Right ventricle myocardium inferior (tissue), 1 donor: ENCODE measurements at regions not wholly inside any gene's neighbourhood (a gene's known extent, or its start where the extent isn't known, plus 50 kb on each side); places are given as distances from the start of the nearest gene placed in this dataset.
"Not testable (repeated sequence)": the region's sequence is repeated elsewhere in the genome, so short reads cannot be mapped to it uniquely, and the experiment has no call there.

Experiments
- ATAC-seq: fragments of 200-7000 bp; cut with Tn5 transposase; one replicate; pipeline ENCODE4 v1.9.1; 2020; ENCODE audit warnings: mild to moderate bottlenecking, moderate library complexity
- DNase-seq: peaks from one replicate; pipeline ENCODE4 v3.0.0; 2021; ENCODE audit errors: missing footprints
- intact Hi-C: fragments of 100-400 bp; cut with DNase I; formaldehyde crosslinking; loops from one replicate; pipeline ENCODE4 v1.11.0; 2022
- donor health status: DM: no; HTN: yes; CAD: no; lungs with severe emphysema.

DNA sequence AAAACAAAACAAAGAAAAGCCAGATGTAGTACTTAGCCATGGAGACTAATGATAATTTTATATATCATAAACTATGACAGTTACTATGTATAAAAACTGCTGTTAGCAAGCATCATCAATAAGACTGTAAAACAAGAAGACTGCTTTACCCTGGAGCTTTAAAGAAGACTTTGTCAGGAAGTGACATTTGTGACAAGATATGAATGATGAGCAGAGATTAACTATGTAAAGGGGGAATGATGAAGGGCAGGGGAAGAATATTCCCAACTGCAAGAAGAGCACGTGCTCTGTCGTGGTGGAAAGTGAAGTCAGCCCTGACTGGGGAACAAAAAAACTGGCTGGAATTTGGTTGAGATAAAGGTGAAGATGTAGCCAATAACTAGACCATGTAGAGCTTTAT lies 617.1 kb upstream of the AMOT start:
- intact Hi-C loops: no loop called here
- no peak for ATAC-seq
- no peak for DNase-seq

DNA sequence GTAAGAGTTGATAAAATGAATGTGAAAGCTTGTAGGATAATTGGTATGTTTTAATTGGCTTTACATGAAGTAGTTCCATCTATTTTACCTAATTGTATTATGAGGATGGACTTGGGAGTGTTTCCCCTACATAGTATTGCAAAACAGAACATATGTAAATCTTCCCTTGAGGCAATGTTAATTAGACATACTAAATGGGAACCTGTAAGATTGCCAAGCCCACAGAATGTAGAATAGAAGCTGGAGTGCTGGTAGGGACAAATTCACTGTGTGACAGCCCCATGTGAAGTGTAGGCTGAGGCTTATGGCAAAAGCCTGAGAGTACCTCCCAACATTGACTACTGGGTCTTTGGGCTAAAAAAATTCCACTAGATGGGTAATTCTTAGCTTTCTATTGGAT lies 615.0 kb upstream of the AMOT start:
- intact Hi-C loops: no loop called here

DNA sequence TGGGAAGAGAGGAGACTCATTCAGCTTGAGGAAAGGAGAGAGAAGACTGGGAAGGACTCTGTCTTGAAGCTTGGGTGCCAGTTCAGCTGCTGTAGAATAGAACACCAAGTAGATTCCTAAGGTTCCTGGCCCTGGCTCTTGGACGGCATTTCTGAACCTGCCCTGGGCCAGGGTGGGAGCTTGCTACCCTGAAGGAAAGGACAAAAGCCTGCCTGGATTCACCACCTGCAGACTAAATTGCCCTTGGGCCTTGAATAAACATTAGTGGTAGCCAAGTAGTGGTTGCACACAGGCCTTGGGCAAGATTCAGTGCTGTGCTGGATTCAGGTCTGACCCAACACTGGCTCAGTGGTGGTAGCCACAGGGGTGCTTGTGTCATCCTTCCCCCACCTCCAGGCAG lies 588.4 kb upstream of the AMOT start:
- intact Hi-C loops: no loop called here
- no peak for DNase-seq

More for the DNA sequence above, 615.0 kb upstream of the AMOT start:
- DNase-seq (no peak), ATAC-seq (no peak)

DNA sequence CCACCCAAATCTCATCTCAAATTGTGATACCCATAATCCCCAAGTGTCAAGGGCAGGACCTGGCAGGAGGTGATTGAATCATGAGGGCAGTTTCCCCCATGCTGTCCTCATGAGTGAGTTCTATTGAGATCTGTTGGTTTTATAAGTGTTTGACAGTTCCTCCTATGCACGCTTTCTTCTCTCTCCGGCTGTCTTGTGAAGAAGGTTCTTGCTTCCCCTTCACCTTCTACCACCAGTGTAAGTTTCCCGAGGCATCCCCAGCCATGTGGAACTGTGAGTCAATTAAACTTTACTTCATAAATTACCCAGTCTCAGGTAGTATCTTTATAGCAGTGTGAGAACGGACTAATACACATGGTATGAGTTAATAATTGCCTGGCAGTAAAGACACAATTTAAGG lies 581.7 kb upstream of the AMOT start:
- intact Hi-C loops: no loop called here
- ATAC-seq (no peak), DNase-seq (no peak)

More for the DNA sequence above, 588.4 kb upstream of the AMOT start:
- no peak for ATAC-seq

DNA sequence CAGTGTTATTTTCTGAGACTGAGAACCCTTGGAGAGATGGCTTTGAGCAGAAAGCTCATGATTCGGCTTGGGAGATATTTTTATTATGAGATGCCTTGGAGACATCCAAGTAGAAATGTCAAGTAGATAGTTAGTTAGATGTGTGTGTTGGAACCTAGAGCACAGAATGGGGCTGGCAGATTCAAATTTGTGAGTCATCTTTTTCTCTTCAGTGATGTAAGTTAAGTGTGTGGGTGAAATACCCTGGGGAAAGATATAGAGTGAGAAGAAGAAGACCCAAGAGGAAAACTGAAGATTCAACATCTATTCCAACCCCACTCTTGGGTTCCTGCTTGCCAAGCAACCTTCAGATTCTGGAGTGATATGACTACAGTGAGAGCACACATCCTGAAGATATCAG lies 580.8 kb upstream of the AMOT start:
- no peak for DNase-seq
- no peak for ATAC-seq
- intact Hi-C loops: no loop called here

DNA sequence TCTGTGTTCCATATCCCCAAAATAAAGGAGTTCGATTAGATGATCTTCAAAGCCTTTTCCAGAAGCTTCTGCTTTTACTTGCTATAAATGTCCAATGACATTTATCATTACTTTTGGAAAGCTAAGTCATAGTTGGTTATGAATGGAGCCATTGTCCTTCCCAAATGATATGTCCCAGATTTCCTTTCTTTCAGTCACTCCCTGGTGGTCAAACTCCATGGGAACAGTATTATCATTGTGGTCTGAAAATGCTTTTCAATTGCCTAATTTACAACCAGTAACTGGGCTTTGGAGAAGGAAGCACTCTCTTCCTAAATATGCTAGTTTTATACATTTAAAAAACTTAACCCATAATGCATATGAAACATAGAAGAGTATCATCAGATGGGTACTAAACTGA lies 571.5 kb upstream of the AMOT start:
- ATAC-seq: no peak
- DNase-seq: no peak
- intact Hi-C loops: no loop called here

DNA sequence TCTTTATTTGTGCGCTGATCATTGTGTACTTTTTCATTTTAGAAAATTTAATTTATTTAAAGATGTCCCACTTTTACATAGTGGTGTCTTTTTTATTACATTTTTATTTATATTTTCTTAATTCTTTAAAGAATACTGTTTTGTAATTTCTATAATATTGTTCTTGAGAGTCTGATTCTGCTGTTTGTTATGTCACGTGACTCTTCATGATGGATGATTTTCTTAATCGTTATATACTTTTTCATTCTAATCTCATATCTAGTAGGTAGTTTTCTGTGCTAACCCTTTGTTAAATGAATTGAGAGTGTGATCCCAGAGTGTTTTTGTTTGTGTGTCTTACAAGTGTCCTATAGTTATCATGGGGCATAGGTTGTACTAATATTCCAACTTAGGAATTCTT lies 568.2 kb upstream of the AMOT start:
- DNase-seq (no peak), ATAC-seq (no peak)
- intact Hi-C loops: no loop called here

DNA sequence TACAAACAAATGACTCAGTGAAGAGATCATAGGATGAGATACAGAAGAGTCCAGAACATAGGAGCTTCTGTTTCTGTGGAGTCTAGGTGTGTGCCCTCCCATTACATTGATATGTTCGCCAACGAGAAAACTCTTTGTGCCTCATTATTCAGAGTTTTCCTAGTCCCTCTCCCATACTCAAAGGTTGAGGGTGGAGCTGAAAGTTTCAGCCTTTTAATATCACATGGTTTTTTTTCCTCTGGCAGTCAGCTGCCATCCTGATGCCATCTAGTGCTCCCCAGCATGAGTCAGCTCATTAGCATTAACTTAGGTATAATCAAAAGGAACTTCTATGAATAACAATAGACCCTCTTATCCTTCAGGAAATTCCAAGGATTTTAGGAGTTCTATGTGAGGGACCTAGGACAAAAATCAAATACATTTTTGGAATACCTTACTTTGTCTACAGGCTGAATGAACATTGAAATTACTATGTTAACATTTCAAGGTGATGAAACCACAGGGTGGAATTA lies 559.6 kb upstream of the AMOT start:
- no peak for DNase-seq
- ATAC-seq: no peak
- intact Hi-C loops: no loop called here

DNA sequence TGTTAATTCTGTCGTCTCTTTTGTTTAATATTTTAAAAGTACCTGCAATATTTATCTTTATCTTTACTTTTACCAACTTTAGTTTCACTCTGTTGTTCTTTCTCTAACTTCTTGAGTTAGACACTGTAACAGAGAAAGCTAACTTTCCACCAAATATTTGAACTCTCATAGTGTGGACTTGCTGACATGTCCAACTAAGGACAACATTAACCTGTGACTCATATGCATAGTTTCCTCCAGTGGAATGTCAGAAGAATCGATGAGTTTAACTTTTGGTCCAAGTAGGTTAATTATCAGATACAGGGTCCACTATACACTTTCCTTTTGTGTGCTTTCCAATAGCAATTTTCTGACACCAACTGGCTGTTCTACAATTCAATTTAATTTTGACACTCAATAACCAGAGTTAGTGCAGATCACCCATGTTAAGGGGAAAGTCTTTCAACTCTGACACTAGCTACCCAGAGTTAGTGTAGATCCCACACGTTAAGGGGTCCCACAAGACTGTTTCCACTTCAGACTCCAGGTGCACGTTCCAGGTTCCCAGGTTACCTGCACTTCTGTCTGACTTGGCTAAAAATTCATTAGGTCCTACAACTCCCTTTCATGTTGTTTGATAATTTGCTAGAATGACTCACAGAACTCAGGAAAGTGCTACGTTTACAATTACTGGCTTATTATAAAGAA lies 559.0 kb upstream of the AMOT start:
- intact Hi-C loops: no loop called here

DNA sequence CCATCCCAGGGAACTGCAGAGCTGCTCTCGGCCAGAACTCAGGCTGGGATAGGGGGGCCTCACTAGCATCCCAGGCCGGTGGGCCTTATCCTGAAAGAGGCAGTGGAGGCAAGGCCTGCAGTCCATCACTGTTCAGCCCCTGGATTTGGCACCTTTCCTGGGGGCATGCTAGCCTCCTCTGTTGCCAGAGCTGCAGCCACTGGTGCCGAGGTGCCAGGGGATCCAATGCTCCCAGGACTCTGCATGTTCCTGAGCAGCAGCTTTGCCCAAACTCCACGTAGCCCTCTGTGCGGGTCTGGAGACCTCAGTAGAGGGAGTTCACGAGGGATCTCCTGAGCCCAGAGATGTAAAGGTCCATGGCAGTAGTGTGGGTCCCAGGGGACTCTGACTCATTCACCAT lies 551.7 kb upstream of the AMOT start:
- intact Hi-C loops: no loop called here
- no peak for DNase-seq
- ATAC-seq: no peak

More for the DNA sequence above, 559.0 kb upstream of the AMOT start:
- ATAC-seq: no peak
- no peak for DNase-seq

DNA sequence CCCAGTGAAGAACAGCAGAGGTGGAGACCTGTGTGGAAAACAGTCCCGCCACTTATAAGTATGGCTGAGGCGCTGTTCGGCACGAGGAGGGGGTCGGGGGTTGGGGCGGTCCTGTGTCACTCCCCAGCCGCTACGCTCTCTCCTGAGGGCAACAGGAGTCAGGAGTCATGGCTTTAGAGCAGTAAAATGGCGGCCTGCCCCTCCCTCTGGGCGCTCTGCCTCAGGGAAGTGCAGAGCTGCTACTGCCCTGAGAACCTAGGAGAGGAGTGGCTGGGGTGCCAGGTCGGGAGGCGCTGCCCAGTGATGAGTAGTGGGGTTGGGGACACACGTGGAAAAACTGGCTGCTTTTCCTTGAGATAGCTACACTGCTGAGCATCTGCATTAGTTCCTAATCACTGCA lies 551.2 kb upstream of the AMOT start:
- no peak for ATAC-seq
- DNase-seq: no peak
- intact Hi-C loops: no loop called here

DNA sequence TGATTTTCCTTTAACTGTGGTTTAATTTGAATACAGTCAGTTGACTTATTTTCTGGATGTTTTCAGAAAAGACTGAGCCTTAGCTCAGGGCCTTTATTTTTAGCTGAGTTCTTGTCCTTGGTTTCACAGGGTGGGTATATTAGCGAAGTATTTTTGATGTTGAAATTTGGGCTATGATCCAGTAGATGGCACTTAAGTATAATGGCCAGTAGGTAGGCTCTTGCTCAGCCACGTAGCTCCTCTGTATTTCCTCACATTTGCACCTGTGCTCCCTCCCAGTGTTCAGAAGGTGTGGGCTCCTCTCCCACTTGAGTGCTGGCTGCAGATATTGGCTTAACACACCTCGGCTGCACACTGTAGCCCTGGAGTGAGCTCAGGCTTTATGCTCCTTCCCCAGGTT lies 549.9 kb upstream of the AMOT start:
- no peak for DNase-seq
- intact Hi-C loops: no loop called here
- no peak for ATAC-seq

DNA sequence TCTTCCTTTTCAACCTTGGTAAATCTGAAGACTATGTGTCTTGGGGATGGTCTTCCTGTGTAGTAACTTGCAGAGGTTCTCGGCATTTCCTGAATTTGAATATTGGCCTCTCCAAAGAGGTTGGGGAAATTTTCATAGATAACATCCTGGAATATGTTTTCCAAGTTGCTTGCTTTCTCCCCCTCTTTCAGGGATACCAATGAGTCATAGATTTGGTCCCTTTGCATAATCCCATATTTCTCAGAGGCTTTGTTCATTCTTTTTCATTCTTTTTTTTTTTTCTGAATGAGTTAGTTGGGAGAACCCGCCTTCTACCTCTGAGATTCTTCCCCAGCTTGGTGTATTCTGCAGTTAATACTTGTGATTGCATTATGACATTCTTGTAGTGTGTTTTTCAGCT lies 549.2 kb upstream of the AMOT start:
- no peak for DNase-seq
- intact Hi-C loops: no loop called here
- ATAC-seq: no peak

DNA sequence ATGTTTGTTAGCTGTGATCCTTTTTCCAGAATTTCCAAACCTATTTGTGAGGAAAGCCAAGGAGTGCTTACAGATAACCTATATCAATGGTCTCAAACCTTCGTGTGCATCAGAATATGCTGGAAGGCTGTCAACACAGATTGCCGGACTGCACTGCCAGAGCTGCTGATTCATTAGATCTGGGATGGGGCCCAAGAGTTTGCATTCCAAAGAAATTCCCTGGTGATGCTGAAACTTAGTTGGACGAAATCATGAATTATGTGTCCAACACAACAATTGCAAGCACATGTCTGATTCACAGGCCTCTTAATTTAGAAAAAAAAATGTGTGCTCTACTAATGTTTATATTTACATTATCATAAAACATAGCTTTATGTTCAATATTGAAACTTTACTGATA lies 544.0 kb upstream of the AMOT start:
- DNase-seq (no peak), ATAC-seq (no peak)
- intact Hi-C loops: no loop called here

DNA sequence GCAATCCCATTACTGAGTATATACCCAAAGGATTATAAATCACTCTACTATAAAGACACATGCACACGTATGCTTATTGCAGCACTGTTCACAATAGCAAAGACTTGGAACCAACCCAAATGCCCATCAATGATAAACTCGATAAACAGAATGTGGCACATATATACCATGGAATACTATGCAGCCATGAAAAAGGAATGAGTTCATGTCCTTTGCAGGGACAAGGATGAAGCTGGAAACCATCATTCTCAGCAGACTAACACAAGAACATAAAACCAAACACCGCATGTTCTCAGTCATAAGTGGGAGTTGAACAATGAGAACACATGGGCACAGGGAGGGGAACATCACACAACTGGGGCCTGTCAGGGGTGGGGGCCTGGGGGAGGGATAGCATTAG lies 532.8 kb upstream of the AMOT start:
- DNase-seq, ATAC-seq, intact Hi-C loops: not testable (repeated sequence)

DNA sequence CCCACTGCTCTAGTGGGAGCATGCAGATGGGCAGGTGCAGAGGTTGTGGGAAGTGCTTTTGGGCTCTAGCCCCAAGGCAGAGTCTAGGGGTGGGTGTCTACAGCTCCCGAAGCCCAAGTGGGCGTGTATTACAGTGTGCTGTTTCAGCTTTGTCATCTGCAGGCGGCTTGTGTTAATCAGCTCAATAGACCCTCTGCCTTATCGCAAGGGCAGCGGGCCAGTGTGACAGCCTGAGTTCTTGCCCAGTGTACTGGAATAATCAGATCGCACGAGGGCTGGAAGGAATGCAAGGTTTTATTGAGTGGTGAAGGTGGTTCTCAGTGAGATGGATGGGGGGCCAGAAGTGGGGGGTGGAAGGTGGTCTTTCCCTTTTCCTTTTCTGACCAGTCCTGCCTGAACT lies 529.4 kb upstream of the AMOT start:
- no peak for DNase-seq
- intact Hi-C loops: no loop called here
- ATAC-seq: no peak

DNA sequence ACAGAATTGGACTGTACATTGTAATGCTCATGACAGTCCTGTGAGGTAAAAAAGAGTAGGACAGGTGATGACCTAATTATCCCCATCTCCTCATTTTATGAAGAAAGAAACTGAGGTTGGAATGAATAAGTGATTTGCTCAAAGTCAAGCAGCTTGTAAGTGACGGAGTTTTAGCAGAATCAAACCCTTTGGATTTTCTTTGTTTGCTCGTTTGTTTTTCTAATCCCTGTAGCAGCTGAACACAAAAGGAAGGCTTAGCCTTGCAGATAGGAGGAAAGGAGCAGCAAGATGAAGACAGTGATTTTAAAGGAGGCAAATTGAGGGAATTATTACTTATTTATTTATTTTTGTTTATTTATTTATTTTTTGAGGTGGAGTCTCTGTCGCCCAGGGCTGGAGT lies 528.4 kb upstream of the AMOT start:
- no peak for DNase-seq
- ATAC-seq: no peak
- intact Hi-C loops: no loop called here

DNA sequence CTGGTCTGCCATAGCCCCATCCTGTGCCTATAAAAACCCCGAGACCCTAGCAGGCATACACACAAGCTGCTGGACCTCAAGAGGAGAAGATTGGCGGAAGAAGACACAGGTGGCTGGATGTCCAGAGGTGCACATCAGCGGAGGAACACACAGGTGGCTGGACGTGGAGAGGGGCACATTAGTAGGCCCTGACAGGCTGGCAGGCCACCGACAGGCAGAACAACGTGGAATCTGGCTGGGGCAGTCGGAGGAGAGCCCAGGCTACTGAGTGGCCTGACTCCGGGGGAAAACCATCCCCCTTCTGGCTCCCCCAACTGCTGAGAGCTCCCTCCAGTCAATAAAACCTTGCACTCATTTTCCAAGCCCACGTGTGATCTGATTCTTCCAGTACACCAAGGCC lies 512.5 kb upstream of the AMOT start:
- DNase-seq: no peak
- ATAC-seq: no peak
- intact Hi-C loops: no loop called here

DNA sequence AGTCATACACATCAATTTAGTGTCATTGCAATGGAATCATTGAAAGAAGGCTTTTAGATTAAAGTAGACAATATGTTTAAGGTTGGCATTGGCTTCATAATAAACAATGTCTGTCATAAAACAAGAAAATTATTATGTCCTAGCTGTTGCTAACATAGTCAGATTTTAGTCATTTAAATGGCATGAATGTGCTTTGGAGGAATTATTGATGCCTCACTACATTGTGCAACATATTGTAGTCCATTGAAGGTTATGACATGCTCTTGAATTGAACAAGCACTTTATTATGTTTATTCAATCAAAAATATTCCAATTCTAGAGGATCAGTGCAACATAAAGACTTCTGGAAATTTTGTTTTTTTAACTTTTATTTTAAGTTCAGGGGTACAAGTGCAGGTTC lies 489.8 kb upstream of the AMOT start:
- DNase-seq (no peak), ATAC-seq (no peak)
- intact Hi-C loops: no loop called here

DNA sequence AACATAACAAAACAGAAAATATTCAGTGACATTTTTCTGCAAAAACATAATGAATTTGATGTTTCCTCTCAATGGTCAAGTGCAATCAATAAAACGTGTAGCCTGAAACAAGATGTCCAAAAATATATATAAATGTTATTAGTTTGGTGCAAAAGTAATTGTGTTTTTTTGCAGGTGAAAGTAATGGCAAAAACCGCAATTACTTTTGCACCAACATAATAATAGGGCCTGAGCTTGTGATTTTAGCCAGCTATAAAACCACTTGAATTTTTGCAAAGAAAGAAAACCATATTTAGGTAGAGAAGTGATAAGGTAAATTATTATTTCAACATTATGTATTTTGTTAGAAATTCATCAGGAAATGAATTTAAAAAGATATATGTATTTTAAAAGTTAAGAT lies 475.3 kb upstream of the AMOT start:
- DNase-seq (no peak), ATAC-seq (no peak)
- intact Hi-C loops: no loop called here

DNA sequence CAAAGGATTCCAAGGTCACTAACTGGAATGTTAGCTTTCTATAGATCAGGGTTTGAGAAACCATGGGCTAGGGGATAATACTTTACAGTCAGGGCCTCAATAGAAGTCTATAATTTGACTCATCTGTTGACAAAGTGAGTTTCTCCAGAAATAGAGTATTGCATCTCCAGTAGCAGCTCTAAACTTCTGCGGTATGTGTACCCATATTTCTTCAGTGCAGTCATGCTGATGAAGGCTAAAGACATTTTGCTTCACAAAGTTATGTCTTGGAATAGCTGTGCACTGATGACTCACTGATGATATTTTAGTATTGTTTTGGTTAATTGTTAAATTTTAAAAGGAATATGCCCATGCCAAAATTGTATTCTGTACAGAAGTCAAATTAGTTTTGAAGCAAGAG lies 464.9 kb upstream of the AMOT start:
- no peak for DNase-seq
- ATAC-seq: no peak
- intact Hi-C loops: no loop called here
